Right hindlimb (tissue), 1 donor: ENCODE measurements at regions not wholly inside any gene's neighbourhood (a gene's known extent, or its start where the extent isn't known, plus 50 kb on each side); places are given as distances from the start of the nearest gene placed in this dataset.

Experiments
- DNase-seq: peaks from one replicate; pipeline ENCODE4 v3.0.0-alpha.2; 2018

DNA sequence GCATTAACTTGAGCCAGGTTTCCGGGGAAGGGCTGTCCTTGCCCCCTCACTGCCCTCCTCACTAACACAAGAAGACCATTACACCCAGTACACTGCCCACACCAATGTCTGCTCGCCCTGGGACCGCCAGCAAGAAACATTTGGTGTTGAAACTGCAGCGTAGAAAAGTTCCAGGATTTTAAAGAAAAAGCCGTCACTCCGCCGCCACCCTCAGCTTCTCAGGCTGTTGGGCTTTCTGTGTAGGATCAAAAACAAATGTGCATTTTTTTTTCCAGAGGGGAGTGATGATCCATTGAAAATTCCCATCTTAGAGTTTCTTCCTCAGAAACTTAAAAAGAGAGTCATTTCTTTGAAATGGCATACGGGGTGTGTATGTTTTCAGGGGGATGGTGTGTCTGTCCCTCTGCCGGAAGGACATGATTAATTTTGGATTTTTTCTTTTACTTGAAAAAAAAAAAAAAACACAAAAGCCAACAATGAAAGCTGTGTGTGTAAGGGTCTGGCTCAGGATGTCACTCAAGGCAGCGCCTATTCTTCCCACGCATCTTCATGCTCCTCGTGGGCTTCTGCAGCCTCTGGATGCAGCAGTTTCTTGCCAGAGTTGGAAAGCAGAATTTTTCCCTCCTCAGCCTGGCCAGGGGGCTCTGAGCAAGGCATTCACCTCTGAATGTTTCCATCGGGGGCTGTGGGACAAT is 184.9 kb downstream of the GLI2 start:
- DNase-seq = no peak

DNA sequence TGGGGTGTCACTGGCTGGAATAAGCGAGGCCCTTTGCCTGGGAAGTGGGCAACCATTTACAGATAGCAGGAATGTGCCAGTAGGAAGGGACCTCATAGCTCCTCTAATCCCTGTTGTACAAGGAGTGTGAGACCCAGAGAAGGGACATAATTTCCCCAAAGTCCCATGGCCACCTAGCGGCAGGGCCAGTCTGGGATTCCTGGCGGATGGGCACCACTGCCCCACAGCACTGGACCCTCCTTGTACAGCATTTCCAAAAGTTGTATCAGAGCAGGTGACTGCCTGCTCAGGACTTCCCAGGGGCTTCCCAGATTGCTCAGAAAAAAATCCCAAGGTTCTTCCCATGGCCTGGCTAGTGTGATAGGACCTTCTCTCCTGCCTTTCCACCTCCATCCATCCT is 185.8 kb downstream of the GLI2 start:
- no peak for DNase-seq

GRCh38 chr2:120922571-120923332 is 187.1 kb downstream of the GLI2 start:
- no peak for DNase-seq

- no peak for DNase-seq
These were observed 187.8 kb downstream of the GLI2 start for GRCh38 chr2:120923426-120923825.

DNA sequence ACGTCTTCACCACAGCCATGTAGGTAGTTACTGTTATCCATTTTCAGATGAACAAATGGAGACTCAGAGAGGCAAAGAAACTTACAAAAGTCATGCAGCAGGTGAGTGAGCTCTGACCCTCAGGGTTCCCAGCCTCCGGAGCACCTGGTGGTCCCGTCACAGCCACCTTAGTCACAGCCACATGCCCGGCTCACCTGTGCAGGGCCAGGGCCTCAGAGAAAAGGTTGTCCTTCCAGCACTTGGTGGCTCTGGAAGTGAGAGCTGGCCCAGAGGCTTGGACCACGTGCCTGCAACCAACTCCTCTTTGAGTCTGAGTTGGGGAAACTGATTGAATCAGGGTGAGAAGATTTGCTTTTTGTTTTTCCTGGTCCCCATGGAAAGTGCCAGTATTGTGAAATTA is 189.3 kb downstream of the GLI2 start:
- DNase-seq = no peak

DNA sequence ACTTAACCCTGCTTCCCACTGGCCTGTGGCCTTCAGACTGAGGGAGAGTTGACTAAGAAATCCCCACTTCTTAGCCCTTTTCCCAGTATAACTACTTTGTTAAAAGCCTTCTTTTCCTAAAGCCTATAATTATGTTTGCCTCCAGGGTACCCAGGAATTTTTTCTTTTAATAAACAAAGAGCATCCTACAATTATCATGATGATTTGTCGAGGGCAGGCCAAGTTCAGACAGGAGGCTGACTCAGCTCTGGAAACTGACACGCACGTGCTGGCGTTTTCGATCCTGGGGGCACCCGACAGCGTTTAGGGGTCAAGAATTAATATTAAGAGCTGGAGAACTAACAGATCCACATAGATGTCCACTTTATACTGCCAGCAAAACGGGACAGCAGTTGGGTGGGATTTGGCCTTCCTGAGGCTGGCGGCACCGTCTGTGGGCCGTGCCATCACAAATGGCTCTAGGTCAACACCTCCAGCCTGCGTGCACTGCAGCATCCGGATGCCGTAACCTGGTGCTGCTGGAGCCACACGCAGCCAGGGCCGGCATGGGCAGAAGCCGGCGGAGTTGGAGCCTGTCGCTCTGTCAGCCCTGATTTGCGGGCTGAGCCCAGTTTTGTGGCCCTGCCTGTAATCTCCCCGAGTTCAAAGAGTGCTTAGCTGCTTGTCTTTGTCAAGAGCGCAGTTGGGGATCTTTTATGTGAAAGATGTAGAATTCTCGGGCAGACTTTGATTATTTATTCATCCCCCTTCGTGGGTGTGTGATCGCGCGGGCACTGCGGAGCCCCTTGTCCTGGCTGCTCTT is 191.0 kb downstream of the GLI2 start:
- DNase-seq = no peak

- DNase-seq = no peak
These were observed 191.6 kb downstream of the GLI2 start for GRCh38 chr2:120927265-120927628.

- DNase-seq = no peak
These were observed 194.2 kb downstream of the GLI2 start for GRCh38 chr2:120929829-120930228.

DNA sequence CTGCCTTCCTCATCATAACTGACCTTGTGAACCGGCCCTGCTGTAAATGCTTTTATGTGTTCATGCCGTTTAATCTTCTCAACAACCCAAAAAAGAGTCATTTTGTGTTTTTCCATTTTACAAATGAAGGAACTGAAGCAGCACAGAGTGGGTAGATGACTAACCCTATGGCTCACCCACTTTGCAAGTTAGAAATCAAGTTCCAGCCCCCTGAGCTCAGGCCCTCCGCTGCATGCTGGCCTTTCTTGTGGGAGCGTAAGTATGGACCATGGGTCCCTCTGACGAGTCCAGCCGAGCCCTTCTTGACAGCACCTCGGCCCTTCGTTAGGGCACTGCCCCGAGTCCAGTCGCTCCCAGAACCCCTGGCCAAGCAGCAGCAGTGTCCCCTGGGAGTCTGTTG is 194.6 kb downstream of the GLI2 start:
- no peak for DNase-seq

GRCh38 chr2:120930864-120931263 is 195.2 kb downstream of the GLI2 start:
- DNase-seq = no peak

GRCh38 chr2:120932472-120932871 is 196.8 kb downstream of the GLI2 start:
- no peak for DNase-seq

- DNase-seq = peak; percentile 45
These were observed 197.2 kb downstream of the GLI2 start for GRCh38 chr2:120932881-120933280.

DNA sequence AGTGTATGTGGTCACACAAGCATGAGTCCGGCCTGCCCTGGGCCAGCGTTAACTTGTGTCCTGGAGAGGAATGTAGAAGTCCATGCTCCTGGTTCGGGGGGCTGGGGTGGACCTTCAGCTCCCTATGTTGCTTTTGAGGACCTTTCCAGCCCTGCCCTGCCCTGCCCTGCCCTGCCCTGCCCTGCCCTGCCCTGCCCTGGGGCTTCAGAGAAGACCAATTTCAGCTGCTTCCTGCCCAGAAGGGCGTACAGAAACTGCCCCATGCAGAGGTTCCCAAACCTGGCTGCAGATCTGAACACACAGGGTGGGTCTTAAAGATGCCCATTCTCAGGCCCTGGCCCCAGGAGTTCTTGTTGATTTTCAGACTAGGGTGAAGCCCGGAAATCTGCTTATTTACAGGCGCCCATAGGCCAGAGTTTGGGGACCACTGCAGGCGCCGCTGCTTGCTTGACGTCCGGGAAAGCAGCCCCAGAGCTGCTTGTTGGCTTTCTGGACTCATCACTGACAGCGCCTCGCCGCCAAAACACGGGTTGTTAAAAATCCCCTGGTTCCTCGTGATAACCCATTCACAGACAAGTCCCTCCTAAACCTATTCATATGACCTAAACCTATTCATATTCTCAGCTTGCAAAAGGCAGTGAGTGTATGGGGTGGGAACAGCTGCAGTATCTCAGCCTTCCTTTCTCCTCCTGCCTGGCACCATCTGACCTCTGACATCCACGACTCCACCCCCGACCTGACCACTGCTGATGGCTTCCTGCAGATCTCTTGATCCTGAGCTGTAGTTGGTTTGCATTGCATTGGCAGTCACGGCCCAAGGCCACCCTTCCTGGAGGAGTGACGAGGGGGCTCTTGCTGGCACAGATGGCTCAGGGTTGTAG is 198.3 kb downstream of the GLI2 start:
- no peak for DNase-seq

GRCh38 chr2:120934574-120935338 is 199.1 kb downstream of the GLI2 start:
- no peak for DNase-seq

DNA sequence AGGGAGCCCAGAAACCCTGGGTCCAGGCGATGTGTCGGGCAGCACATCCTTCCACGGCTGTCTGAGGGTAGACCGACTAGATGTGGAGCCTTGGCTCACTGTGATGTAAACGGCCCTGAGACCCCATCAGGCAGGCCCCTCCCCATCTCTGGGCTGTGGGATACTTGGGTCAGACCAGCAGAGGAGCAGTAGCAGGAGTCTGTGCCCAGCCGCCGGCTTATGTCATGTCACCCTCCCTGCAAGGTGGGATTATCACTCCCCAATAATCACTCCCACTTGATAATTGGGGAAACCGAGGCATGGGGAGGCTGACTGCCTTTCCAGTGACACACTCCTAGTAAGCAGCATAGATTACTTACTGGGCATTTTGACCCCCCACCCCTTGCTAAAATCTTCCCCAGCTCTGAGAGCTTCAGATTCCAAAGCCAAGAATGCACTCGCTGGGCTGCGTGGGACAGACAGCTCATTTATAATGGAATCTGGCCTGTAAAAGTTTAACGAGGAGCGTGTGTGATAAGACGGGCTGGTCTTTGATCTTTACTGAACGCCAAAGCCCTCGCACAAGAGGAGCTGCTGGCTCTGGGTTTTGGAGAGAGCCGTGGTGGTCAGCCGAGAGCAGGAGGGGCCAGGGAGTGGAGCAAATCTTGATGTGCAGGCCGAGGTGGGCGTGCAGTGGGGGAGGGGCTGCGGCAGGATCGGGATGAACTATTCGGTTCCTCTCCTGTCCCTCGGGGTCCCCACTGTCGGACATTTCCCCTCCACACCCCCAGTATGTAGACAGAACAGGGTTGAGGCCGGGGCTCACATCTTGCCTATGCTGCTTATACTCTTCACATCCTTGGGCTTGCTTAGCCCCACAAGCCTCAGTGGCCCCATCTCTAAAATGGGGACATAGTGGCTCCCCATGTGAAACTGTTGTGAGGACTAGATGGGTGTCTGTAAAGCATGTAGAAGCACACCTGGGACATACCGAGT is 200.0 kb downstream of the GLI2 start:
- no peak for DNase-seq

- no peak for DNase-seq
These were observed 201.0 kb downstream of the GLI2 start for GRCh38 chr2:120936476-120937334.

- DNase-seq = peak; percentile 88
These were observed 202.0 kb downstream of the GLI2 start for GRCh38 chr2:120937686-120938044.

DNA sequence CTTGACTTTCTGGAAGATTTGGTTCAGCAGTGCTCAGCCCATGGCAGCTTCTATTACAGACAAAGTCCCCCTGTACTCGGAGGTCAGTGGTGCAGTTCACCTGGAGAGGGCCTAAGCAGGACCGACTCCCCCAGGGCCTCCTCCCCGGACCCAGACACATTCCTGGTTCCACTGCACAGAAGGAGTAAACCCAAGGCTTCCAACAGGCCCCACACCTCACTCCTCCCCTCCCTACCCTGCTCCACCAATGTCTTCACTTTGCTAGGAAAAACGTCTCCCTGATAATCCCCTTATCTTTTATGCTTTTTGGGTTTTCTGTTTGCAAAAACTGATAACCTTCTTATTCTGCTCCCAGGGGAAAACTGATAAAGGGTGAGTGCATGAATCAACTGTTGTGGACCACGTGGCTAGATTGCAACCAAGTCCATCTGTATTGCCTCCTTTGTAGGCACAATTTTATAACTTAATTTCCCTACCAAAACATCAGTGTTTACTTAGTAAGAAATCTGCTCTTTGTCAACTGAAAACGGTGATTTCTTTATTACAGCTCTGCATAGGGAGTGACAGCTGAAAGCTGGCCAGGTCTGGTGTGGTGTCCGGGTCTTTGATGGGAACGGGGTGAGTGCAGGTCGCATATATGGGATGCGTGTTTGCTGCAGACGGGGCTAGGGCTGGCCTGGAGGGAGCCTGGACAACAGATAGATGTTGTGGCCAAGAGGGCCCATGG is 202.5 kb downstream of the GLI2 start:
- DNase-seq = no peak
